Mucosa of gallbladder (tissue), 1 donor: ENCODE measurements at regions not wholly inside any gene's neighbourhood (a gene's known extent, or its start where the extent isn't known, plus 50 kb on each side); places are given as distances from the start of the nearest gene placed in this dataset.

Experiments
- DNase-seq: peaks from one replicate; pipeline ENCODE4 v3.0.0-alpha.2; 2020; ENCODE audit warnings: low spot score
- donor health status: DM: no; HTN: no; CAD: no.

GRCh38 chr22:48800886-48801607, 1026.6 kb downstream of the BRD1 start:
- DNase-seq, result no peak

DNA sequence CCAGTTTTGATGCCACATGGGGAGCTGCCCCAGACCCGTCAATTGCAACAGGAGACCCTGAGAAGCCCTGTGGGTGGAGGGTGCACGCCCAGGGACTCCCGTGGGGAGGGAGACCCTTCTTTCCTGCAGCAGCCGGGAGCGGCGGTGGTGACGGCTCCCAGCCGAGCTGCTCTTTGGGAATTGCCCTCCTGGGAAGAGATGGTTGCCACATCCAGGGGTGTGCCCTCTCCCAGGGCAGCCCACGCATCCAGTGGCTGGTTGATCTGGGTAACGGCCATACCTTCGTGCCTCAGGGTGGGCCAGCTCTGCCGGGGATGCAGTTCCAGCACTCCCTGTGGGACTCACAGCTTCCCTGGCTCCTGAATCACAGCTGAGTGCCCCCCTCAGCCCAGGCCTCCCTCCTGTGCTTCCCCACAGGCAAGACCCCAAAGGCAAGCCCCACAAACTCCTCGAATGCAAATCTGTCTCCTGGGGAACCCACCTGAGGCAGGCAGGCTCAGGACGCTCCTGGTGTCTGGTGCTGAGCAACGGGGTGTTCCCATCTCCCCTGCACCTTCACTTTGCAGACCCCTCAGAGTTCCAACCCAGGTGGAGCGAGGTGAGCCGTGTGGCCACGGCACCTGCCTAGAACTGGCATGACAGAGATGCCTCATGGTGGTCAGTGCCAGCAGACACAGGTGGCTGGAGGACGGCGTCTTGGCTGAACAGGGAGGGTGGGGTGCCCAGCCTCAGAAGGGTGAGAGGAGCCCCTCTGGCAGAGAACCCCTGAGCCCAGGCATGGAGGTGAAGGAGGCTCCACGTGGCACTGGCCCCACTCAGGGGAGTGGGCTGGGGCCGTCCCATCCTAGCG, 1027.4 kb downstream of the BRD1 start:
- DNase-seq, result no peak

DNA sequence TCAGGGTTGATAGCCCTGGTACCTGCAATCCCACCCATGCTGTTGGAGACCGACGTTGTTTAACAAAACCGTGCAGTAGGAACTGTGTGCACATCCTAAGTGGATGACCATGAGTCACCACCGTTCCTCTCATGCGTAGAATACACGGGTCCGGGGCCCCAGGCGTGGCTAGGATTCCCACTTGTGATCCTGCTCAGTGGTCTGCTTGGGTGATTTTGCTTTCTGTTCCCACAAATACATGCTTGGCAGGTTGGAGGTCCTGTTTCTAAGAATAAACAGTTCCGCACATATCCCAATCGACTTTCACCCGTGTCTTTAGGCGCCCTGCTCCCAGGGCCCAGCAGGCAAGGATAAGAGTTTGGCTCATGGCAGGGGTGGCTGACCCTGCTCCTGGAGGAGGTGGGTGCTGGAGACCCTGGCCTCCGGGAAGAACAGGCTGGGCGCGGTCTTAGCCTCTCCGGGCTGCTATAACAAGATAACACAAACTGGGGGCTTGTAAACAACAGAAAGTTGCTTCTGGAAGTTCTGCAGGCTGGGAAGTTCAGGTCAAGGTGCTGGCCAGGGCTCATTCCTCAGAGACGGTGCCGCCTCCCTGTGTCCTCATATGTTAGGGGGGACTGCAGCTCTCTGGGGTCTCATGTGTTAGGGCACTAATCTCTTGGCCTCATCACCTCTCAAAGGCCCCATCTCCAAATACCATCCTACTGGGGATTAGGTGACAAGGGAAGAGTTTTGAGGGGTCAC, 1028.3 kb downstream of the BRD1 start:
- no peak for DNase-seq

DNA sequence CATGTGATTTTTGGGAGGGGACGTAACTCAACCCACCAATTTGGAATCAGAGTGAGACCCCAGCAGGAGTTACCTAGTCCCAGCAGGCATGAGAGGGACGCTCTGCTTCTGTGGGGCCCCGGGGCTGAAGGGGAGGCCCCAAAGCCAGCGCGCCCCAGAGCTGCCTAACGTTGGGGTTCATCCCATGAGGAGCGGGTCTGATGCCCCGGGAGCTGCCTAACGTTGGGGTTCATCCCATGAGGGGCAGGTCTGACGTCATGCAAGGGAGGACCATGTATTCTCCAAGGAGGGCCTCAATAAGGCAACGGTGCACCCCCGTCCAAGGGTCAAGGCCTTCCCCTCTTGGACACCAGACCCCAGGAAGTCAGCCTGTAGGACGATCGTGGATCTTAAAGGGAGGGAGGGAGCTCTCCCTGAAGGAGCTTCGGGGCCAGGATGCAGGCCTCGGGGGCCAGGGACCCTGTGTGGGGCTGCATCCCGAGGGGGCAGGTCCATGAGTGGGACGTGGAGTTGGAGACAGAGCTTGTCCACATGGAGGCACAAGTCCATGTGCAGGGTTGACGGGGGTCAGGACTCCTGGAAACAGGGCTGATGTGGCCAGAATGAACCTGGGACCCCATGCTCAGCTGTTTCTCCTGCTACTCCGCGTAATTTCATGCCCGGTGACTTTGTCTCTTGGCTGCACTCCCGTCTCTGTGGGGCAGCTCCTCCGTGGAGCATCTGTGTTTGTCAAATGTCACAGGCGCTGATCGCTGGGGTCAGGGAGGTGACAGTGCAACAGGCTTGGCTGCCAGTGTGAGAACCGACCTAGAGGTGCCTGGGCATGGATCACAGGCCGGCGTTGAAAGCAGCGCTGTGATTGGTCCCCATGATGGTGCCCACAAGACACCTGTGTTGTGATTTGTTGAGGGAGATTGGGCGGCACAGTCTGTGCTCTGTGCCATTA, 1029.1 kb downstream of the BRD1 start:
- DNase-seq, result no peak

DNA sequence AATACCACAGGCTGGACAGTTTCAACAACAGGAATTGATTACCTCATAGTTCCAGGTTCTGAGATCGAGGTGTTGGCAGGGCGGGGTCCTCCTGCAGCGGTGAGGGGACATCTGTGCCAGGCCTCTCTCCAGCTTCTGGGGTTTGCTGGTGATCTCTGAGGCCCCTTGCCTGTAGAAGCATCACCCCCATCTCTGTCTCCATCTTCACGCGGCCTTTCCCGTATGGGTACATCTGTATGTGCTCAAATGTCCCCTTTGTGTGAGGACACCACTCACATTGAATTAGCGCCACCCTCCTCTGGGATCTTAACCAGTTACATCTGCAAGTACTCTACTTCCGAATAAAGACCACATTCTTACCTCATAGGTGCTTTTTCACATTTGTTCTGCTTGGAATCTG, 1029.9 kb downstream of the BRD1 start:
- DNase-seq, result no peak

GRCh38 chr22:48796310-48797015, 1031.2 kb downstream of the BRD1 start:
- DNase-seq, result no peak

DNA sequence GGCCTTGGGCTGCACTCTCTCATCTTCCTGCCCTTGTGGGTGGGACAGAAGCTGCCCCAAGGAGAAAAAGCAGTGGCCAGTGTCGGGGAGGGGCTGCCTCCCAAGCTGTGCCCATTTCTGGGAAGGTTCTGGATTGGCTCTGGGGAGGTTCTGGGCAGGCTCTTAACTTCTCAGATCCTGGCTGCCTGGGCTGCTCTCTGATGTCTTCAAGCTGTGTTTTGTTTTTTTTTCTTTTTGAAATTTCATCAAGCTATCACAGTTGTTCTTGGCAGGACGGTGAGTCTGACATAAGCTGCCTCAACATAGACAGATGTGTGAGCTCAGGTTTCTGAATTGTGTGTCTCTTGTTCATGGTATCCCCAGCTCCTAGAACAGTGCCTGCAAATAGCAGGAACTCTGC, 1032.0 kb downstream of the BRD1 start:
- no peak for DNase-seq

GRCh38 chr22:48794906-48795305, 1032.8 kb downstream of the BRD1 start:
- DNase-seq, result no peak

- DNase-seq, result no peak
Observed at GRCh38 chr22:48793949-48794348, 1033.7 kb downstream of the BRD1 start.

- no peak for DNase-seq
Observed at GRCh38 chr22:48786679-48786996, 1041.0 kb downstream of the BRD1 start.

GRCh38 chr22:48785792-48786678, 1041.6 kb downstream of the BRD1 start:
- no peak for DNase-seq

DNA sequence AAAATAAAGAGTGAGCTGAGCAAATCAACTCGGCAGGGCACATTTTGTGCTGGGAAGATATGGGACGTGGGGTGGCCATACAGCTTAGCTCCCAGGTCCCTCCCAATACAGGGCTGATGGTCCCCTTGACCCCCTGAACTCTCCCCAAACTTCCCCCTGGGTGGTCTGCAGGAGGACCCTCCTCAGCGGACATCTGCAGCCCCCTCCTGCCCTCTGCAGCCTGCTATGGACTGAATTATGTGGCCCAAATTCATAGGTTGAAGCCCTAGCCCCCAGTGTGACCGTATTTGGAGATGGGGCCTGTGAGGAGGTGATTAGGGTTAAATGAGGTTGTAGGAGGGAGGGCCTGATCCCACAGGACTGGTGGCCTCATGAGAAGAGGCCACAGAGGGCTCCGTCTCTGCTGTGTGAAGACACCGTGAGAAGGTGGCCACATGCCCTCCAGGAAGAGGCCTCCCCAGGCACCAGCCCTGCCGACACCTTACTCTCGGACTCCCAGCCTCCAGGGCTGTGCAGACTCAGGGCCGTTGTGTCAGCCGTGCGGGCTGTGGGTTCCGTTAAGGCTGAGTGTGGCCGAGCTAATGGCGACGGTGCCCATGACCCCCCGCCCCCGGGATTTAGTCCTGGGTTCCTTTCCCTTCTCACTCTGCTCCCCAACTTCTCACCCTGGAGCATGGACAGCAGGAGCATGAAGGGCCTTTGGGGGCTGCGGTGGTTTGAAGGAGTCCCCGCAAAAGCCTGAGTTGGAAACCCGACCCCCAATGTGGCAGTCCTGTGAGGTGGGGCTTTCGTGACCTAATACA, 1042.8 kb downstream of the BRD1 start:
- no peak for DNase-seq

GRCh38 chr22:48783821-48784266, 1043.8 kb downstream of the BRD1 start:
- DNase-seq, result no peak

DNA sequence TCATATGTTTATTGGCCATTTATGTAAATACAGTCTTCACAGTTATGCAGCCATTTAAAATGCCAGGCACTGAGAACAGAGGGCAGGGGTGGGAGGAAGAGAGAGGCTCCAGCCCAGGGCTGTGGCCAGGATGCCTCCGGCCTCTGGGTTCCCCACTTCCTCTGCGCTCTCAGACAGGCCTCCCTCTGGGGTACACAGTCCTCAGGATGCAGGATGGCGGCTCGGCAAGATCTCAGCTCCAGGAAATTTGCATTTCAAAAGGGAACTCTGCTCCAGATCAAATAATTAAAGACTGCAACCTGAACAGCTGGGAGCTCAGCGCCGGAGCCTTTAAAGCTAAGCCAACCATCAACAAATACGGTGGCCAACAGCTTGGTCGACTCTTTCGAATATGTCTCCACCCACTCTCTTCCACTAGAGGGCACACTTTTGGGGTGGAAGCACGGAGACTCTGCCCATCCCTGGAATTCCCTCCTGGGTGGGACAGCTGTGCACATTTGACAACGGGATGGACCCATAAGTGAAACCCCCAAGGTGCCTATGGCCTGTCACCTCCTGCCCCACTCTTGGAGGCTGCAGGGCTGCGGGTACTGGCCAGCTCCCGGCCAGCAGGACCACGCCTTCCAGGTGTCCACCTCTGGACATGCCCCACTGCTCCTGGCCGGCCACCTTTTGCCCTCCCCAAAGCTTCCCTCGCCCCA, 1044.7 kb downstream of the BRD1 start:
- no peak for DNase-seq

DNA sequence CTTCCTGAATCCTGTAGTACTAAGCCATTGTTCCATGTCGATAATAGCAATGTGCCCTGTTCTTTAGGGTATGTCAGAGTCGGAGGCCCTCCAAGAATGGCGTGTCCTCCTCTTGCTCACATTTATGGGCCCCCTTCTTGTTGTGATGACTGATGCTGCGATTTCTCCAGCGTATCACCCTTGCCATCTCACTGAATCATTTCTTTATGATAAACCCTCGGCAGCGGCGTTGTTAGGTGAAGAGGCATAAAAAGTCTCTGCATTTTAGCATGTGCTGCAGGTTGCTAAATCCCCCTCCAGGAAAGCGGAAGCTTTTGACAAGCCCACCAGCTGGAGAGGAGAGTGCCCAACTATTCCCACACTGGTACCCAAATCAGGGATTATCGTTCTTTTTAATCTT, 1045.3 kb downstream of the BRD1 start:
- no peak for DNase-seq

GRCh38 chr22:48781868-48782267, 1045.8 kb downstream of the BRD1 start:
- no peak for DNase-seq

GRCh38 chr22:48781391-48781790, 1046.3 kb downstream of the BRD1 start:
- DNase-seq, result no peak

DNA sequence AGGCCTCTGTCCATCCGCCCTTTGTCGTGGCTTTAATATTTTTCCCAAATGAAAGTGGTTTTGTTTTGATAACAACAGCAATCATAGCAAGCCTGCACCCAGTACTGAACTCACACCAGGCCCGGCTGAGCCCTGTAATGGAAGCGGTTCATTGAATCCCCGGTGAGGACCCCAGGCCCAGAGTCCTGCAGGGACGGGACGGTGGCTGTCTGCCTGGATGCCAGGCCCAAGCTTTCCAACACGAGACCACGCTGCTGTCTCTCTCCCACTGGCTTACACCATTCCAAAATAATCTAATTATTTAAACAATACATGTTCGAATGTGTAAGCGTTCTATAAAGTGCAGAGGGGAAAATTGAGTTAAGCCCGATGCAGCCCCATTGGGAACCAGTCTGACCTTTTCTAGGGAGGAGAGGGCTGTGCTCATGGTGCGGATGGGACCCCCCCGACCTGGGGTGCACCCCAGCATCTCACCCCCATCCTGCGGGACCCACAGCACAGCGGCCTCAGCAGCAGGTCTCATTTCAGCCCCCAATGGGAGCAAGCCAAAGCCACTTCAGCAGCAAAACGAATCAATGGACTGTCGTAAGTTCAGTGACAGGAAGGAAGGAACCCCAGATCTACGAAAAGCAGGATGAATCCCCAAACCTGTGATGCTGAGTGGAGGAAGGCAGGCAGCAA, 1046.9 kb downstream of the BRD1 start:
- no peak for DNase-seq
